ENCODE measurements at regions not wholly inside any gene's neighbourhood (a gene's known extent, or its start where the extent isn't known, plus 50 kb on each side); places are given as distances from the start of the nearest gene placed in this dataset.

DNA sequence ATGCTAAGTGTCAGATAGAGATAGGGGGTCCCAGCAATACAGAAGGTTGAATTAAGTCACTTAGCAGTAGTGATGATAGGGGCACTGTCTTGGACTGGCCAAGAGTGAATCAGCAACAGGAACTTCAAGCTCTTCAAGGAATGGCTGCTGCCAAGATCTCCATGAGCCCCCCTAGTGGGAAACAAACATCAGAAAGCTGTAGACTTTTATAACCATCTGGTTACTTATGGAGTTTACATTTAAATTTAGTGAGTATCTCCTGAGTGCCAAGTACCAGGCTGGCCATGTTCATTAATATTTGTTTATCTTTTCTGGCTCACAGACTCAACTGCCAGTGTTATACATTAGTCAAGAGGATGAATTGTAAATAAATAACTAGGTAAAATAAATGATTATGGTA is 327.3 kb downstream of the TTLL7 start:
- no peak for DNase-seq (ENCODE audit: low read depth)

DNA sequence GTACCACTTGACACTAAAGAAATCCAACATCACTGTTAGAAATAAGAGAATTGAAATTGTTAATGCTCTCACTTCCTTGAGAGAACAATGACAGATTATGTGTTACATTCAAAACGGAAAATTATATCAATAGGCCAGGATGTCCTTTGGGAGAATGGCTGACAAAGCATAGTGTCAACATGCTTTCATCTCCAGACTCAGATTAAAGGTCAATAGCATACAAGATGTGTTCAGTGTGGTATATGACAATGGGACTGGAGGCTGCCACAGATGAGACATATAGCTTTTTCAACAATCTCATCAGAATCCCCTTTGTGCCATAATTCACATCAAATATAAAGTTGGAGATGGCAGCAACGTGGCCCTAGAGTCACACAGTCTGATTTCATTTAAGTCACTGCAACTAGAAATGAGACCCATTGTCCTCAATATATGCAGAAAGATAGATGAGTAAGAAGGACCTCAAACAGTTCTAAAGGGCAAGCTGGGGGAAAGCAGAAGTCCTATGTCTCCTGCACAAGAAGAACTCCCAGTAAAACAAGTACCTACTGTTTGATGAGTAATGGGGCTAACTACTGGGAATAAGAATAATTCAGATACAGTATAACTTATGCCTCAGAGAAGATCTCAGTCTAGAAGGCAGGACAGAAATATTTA is 327.9 kb downstream of the TTLL7 start:
- no peak for DNase-seq (ENCODE audit: low read depth)

DNA sequence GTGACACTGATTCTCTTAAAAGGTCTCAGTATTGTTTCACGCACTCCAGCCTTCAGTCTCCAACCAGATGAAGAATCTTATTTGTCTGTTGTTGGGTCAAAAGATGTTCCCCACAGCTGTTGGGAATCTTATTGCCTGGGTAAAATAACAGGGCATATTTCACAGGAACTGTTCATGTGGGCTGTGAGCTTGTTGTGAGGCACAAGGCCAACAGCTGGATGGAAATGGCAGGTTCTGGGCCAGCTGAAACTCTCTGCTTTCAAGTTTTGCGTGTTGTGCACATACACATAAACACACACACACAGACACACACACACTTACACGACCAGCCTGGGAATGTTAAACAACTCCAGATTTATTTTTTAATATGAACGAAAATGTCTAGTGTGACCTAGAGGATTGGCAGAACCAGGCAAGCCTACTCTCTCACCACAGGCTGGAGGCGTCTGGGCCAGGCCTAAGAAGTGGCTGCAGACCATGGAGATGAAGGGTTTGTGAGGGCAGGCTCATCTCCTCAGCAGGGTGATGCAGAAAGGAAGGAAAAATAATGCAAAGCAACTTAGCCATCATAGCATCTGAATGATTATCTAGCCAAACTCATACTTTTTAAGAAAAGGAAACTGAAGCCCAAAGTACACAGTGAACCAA is 357.0 kb downstream of the TTLL7 start:
- DNase-seq (ENCODE audit: low read depth) = no peak

DNA sequence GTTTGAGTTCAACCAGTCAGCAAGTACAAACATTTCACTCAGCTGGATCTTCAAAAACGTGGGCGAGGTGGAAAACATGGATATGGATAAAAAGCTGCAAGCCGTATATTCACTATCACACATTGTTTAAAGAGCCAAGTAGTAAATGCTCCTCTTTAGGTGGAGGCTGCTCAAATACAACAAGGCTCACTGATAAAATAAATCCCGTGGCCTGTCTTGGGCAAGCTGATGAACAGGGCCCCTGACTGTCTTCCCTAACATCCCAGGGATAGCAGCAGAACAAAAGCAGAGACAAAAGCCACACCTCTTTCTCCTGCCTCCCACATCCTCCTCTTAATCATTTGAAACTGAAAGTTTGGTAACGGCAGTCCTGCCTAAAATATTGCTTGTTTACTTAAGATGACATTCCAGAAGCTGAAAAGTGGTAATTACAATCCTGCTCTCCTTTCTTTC is 357.7 kb downstream of the TTLL7 start:
- DNase-seq (ENCODE audit: low read depth) = no peak

DNA sequence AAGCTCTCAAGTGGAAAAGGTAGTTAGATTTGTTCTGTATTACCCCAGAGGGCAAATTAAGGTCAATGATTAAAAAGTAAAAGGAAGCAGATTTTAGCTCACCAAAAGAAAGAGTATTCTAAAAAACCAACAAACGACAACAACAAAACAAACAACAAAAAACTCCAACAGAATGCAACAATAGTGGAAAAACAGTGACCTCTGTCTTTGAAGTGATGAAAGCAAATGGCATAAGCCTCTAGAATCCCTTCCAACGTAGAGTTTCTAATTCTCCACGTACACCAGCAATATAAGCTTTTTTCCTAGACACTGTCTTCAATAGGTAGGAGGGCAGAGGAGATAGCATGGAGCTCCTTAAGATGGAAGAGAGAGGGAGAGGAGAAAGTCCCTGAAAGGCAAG is 359.1 kb downstream of the TTLL7 start:
- DNase-seq (ENCODE audit: low read depth) = no peak

DNA sequence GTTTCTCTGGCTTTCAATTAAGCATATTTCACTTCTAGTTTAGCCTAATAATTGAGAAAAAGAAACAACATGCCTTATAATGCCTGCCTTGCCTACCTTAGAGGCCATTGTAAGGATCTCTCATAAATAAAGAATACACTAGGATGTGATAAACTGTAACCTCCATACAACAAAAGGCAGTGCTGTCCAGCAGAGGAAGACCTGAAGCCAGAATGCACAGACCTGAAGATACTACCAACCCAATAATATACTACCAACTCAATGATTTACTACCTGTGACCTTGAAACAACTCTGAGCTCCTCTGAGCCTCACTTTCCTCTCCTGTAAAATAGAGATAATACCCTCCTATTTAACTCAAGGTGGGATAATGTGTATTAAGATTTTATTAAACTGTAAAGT is 361.3 kb downstream of the TTLL7 start:
- DNase-seq (ENCODE audit: low read depth) = no peak

DNA sequence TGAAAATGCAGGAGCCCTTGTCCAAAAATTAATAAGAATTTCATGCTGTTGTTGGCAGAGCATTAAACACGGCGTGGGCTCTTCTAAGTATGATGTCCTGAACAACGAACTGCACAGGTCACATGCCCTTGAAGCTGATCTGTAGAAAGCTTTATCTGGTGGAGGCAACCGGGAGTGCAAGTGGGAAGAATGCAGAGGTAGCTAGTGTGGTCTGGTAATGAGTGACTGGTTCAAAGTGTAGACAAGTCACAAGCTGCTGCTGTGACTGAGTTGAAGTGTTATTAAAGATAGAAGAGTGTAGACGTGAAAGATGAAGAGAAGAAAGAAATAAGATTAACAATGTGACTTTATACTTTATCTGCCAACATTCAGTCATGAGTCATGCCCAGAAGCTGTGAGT is 361.9 kb downstream of the TTLL7 start:
- no peak for DNase-seq (ENCODE audit: low read depth)

DNA sequence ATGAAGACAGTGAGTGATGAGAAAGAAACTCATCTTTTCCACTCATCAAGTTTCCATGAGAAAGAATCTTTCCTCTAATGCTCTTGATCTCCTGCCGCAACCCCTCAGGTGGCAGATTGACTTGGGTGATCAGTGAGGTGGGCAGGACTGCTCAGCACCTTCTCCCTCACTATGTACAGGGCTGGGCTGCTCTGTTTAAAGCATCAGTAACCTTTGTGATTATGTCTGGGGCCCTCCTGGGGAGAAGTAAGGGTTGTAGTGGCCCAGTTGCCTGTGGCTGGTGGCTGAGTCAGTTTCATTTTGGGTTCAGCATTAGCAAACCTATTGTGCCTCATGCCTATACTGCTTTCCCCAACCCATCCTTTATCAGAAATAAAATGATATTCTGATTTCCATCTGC is 366.0 kb downstream of the TTLL7 start:
- no peak for DNase-seq (ENCODE audit: low read depth)

DNA sequence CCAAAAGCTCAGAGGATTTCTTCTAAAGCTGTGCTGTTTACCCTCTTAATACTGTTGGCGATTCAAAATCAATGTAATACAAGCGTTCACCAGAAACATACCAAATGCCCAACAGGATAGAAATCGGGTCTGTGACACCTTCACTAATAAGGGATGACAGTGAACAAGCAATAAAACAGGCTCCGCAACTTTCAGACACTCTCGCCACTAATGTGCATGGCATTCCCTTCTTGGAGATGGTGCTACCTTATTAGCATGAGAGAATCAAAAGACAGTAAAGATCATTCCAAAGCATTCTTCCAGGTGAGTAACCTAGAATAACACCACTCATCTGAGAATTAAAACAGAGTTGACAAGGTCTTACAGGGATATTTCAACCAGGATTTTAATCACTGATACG is 367.1 kb downstream of the TTLL7 start:
- no peak for DNase-seq (ENCODE audit: low read depth)

DNA sequence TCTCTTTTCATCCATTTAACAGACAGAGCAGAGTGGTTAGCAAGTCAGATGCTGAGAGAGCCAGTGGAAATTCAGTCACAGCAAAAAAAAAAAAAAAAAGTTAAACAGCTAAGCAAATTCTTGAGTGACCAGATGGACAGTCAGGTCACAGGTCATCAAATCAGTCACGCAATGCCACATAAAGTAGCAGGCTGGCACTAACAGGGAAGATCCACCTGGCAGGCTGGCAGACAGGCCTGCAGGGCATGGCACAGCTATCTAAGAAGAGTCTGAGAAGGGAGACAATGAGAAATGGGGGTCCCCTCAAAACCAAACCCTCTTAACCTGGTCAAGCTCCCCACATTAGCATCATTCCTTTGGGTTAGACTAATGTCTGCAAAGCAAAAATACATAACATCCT is 371.9 kb downstream of the TTLL7 start:
- no peak for DNase-seq (ENCODE audit: low read depth)

DNA sequence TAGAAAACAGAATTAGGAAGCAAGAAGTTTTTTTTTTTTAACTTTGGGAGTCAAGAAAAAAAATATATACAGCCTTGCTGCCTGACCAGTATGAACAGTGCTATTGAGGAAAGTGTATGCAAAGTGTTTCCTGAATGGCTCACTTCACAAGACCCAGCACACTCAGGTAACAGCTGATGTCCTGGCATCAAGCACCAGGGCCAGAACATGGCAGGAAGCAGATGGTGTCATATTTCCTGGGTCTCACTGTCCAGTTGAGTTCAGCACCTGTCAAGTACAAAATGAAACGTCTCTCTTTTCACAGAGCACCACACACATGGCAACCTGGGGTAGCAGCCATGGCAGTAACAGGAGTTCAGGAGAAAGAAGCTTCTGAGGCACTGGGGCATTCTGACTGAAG is 372.3 kb downstream of the TTLL7 start:
- no peak for DNase-seq (ENCODE audit: low read depth)

DNA sequence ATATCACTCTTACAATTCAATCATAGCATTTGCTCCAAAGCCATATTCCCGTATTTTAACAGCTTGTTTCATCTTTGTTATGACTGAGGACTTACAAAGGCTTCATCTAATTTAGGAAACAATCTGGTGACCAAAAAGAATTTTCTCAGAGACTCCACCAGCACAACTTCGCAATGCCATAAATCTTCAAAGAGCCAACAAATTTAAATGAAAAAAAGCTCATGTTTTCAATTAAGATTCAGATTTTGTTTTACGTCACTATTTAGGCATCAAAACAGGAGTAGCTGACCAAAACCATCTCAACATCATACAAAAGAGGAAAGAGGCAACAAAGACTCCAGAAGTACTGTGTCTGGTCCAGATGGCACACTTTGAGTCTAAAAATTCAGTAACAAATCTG is 373.3 kb downstream of the TTLL7 start:
- no peak for DNase-seq (ENCODE audit: low read depth)

DNA sequence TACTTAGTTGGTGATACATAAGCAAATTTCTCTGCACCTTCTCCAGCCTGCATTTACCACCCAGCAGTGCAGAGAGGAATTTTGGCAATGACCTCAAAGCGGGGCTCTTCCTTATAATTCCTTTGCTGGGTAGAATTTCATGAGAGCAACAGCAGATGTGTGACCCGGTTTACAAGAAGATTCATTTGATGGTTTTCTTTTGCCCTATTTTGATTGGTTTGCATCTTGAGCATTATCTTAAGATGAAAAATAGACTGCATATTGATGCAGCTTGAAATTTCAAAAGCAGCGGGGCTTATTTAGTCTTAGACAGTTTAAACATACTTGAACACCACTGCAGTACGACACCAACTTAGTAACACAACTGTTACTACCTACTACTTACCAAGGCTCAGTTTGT is 378.9 kb downstream of the TTLL7 start:
- no peak for DNase-seq (ENCODE audit: low read depth)

DNA sequence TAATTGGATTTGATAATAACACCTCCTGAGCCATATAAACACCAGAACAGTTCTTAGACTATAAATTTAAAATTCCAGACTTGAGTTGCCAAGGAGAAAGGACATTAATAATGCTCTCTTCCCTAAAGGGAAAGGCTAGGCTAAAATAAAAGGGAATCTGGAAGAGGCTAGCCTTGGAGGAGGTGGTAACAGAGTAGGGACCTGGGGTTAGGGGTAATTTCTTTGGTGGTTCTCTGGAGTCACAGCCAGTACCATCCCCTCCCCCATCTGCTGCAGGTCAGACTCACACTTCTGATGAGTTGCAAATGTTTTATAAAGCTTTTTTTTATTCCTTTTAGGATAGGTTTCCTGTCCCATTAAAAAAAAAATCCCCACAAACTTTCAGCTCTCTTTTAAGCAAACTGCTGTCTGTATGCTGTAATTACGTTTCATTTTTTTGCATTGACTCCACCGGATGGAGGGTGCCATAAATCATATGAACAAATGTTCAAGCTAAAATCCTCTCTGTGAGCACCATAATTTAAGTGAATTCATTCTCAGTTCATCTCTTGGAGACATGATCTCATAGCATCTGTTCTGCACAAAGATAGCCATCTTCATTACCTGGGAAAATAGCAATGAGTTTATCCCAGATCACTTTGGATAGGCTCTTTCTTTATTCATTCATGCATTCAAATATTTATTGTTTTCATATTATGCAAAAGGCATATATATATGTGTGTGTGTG is 379.6 kb downstream of the TTLL7 start:
- DNase-seq (ENCODE audit: low read depth) = no peak

DNA sequence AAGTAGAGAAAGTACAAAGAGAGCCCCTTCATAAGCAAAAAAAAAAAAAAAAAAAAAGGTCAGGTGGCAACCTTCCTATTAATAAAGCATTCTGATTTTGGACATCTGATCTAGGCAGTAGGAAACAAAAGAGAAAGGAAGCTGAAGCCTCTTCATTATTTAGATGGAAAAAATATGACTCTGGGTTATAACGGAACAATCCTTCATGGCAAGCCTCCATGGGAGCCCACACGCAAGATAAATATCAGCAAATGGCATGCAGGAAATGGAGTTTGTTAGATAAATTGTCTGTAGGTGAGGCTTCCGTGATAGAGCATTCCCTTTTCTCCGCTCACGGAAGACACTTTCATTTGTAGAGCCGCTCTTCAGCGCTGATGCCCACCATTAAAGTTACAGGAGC is 381.0 kb downstream of the TTLL7 start:
- no peak for DNase-seq (ENCODE audit: low read depth)

DNA sequence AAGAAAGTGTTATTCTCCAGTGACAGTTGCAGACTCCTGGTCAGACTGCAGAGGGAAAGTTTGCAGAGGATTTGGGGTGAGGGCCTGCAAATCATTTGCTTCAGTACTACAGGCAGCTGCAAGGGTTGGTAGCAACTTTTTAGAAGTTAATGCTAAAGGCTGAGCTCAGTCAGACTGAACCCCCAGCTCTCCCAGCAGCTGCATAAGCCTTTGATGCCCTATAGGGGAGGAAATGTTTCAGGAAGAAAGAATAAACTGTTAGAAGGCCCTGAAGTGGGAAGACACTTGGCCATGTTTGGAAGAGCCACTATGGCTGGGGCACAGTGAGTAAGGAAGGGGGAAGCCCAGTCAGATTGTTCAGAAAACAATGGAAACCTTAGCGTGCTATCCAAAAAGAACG is 383.6 kb downstream of the TTLL7 start:
- DNase-seq (ENCODE audit: low read depth) = no peak

DNA sequence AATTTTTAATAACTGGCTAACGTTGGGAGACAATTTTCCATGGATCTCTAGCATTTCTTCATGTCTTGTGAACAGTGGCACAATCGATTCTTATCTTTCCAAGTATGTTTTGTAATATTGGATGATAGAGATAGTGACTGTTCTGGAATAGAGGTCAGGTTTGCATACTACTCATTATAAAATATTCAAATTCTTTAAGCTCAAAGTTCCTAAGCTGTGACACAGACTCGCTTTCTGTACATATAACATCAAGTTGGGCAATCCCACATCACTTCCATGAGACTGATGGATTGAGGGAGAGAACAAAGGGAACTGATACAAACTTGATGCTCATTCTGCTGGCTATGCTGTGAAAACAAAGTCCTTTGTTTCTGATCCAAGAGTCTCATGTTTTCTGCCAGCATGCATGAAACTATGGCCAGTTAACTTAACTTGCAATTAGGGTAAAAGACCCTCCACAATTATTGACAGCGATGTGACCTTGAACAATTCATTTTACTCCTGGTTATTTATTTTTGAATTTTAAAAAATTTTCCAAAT is 392.4 kb downstream of the TTLL7 start:
- DNase-seq (ENCODE audit: low read depth) = no peak

DNA sequence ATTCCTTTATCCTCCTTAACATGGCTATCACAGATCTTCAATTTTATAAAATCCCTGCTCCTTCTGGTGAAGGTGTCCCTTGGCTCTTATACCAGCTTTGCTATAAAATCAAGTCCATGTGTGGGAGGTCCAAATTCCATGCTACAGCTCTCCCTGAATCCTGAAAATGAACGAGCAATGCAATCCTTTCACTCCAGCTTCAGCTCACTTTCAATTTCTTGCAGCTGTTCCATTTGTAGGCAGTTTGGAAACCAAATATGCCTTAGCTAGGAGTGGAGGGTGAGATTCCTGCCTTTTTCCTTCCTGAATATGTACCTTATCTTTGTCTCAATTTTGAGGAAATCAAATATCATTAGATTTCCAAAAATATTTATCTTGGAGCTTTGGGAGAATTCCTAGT is 402.6 kb downstream of the TTLL7 start:
- DNase-seq (ENCODE audit: low read depth) = no peak

DNA sequence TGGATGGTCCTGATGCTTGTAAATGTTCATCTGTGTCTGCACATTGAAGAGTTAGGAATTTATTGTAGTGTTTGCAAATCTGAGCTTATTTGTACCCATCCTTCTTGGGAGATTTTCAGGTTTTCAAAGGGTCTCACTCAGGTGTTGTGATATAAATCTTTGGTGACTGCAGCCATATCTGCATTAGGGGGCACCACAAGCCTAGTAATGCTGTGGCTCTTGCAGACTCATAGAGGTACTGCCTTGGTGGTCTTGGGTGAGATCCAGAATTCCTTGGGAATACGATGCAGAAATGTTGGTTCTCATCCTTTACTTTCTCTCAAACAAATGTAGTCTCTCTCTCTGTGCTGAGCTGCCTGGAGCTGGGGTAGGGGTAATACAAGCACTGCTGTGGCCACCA is 405.9 kb downstream of the TTLL7 start:
- no peak for DNase-seq (ENCODE audit: low read depth)

DNA sequence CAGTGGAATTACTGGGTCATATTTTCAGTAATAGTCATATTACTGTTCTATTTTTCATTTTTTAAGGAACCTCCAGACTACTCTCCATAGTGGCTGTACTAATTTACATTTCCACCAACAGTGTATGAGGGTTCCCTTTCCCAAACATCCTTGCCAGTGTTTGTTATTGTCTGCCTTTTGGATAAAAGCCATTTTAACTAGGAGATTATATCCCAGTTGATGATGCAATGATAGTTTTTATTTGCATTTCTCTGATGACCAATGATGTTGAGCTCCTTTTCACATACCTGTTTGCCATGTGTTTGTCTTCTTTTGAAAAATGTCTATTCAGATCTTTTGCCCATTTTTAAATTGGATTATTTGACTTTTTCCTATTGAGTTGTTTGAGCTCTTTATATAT is 410.8 kb downstream of the TTLL7 start:
- DNase-seq (ENCODE audit: low read depth) = no peak

DNA sequence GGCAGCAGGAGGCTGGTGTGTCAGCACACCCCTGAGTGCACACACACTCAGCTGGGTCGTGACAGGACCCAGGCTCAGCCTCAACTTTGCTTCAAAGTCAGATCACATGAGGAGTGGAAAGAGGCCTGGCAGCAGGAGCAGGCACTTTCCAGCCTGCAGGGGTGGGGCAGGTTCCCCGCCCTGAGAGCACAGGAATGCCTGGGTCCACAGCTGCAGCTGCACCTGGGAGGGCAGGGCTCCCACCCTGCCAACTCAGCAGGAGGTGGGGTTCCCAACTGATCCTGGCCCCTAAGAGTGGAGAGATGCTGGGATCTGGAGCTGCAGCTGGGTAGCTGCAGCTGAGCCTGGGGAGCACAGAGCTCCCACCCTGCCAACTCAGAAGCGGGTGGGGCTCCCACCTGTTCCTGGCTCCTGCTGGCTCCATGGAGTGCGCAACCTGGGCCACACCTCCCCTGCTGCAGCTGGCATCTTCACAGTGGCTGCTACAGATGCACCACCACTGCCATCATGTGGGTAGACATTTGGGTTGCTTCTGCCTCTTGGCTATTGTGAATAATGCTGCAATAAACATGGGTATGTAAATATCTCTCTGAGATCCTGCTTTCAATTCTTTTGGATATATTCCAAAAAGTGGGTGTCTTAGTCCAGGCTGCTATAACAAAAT is 415.4 kb downstream of the TTLL7 start:
- DNase-seq (ENCODE audit: low read depth) = no peak

DNA sequence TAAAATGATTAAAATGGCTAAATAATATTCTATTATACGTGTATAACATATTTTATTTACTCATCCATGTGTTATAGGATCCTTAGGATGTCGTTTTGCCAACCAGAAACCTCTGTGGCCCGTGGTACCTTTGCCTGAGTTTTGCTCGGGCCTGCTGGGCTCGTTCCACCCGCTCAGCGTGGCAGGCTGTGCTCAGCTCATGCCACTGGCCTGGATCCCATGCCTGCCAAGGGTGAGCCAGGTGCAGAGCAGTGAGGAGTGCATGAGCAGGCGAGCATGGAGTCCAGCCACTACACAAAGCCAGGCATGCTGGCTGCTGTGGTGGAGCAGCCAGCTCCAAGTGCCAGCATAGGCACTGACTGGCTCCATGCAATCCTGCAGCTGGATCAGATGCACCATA is 417.2 kb downstream of the TTLL7 start:
- no peak for DNase-seq (ENCODE audit: low read depth)

DNA sequence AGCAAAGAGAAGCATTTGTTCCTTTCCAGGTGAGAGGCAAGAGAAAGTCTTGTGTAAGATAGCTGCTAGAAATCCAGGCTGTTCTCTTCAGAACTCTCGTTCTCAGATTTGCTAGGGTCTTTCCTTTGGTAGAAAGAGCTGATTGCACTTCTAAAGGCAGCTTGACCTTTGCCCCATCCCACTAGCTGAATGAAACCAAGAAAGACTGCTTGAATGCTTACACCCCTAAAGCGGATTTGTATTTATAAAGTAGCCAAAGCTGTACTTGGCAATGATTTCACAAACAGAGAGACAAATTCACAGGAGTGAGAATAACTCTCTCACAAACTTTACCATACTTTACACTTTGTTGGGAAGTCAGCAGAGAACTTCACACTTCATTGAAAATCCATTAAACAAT is 424.1 kb downstream of the TTLL7 start:
- no peak for DNase-seq (ENCODE audit: low read depth)

Data from CMK (cell line).